ENCODE measurements at regions not wholly inside any gene's neighbourhood (a gene's known extent, or its start where the extent isn't known, plus 50 kb on each side); places are given as distances from the start of the nearest gene placed in this dataset.

DNA sequence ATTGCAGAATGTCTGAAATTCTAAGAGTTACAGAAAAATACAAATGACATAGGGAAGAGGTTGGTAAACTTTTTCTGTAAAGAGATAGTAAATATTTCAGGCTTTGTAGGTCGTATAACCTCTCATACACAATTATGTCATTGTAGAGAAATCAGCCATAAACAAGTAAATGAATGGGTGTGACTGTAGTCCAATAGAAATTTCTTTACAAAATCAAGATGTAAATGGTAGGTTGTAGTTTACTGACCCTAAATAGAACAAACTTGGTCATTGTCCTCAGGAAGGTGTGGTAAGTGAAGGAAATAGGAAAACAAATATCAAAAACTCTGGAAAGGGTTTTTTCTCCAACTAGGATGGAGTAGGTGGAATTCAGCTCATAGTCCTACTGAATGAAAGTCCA is 415.5 kb upstream of the SPHKAP start:
- Mint-ChIP-seq H3K27ac (no peak overlapping the region), H3K9me3 (peaks cover 9% of the 10 kb centered on the region), H3K27me3 (no peaks in the 10 kb centered on the region), H3K36me3 (ENCODE audit: low read depth) (no peaks in the 10 kb centered on the region), H3K4me1 (ENCODE audit: low read depth) (no peaks in the 10 kb centered on the region), H3K4me3 (no peak overlapping the region)
- H3K27me3 ChIP-seq (ENCODE audit: control insufficient read depth in 1 of 2, insufficient read depth in 2 of 2, low read length in 2 of 2), result no peaks in the 10 kb centered on the region
- no peaks in the 10 kb centered on the region for H3K4me1 ChIP-seq (ENCODE audit: insufficient read depth, low read length)
- no peak overlapping the region for H3K4me3 ChIP-seq (ENCODE audit: low read length)
- ChIA-PET POLR2A (no interaction called here), CTCF (no interaction called here)
- H3K27ac ChIP-seq (ENCODE audit: low read depth in 1 of 2, low read length in 2 of 2), result no peak overlapping the region
- intact Hi-C loops (cut with DNase I, micrococcal nuclease), result no loop called here
- no peaks in the 10 kb centered on the region for H3K9me3 ChIP-seq (ENCODE audit: control insufficient read depth in 1 of 2, insufficient read depth in 1 of 2, low read length in 2 of 2)
- TF ChIP-seq, protein P1, sequence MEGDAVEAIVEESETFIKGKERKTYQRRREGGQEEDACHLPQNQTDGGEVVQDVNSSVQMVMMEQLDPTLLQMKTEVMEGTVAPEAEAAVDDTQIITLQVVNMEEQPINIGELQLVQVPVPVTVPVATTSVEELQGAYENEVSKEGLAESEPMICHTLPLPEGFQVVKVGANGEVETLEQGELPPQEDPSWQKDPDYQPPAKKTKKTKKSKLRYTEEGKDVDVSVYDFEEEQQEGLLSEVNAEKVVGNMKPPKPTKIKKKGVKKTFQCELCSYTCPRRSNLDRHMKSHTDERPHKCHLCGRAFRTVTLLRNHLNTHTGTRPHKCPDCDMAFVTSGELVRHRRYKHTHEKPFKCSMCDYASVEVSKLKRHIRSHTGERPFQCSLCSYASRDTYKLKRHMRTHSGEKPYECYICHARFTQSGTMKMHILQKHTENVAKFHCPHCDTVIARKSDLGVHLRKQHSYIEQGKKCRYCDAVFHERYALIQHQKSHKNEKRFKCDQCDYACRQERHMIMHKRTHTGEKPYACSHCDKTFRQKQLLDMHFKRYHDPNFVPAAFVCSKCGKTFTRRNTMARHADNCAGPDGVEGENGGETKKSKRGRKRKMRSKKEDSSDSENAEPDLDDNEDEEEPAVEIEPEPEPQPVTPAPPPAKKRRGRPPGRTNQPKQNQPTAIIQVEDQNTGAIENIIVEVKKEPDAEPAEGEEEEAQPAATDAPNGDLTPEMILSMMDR (IDR thresholded peaks at IDR 0.05), result no peak
- no peaks in the 10 kb centered on the region for H3K36me3 ChIP-seq (ENCODE audit: insufficient read depth, low read length)
- no peak for ATAC-seq (ENCODE audit: poor library complexity)
- no peak for DNase-seq

DNA sequence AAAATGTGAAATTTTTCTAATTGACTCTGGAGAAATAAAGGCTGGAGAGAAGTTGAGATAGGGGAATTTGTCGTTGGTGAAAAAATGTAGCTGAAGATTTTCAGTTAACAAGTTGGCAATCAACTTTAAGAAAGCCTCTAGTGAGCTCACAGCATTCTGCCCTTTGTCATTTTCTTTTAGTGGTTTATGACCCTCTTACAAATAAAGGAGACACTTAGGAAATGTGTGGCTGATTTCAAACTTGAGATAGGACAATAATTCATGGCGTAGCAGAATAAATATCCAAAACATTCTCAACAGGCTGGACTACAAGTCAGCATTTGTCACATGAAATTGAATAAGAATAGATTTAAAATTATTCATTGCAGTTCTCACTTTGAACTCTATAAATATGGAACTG is 412.5 kb upstream of the SPHKAP start:
- Mint-ChIP-seq H3K27me3 (no peaks in the 10 kb centered on the region), H3K4me3 (no peak overlapping the region), H3K4me1 (ENCODE audit: low read depth) (no peaks in the 10 kb centered on the region), H3K27ac (no peak overlapping the region), H3K36me3 (ENCODE audit: low read depth) (no peaks in the 10 kb centered on the region), H3K9me3 (peaks cover 11% of the 10 kb centered on the region)
- POLR2A ChIA-PET, result no interaction called here
- TF ChIP-seq, protein P1 (IDR thresholded peaks at IDR 0.05), result no peak
- H3K9me3 ChIP-seq (ENCODE audit: control insufficient read depth in 1 of 2, insufficient read depth in 1 of 2, low read length in 2 of 2), result no peaks in the 10 kb centered on the region
- no peaks in the 10 kb centered on the region for H3K4me1 ChIP-seq (ENCODE audit: insufficient read depth, low read length)
- CTCF ChIA-PET, result no interaction called here
- H3K27ac ChIP-seq (ENCODE audit: low read depth in 1 of 2, low read length in 2 of 2), result no peak overlapping the region
- no peak for DNase-seq
- no peaks in the 10 kb centered on the region for H3K36me3 ChIP-seq (ENCODE audit: insufficient read depth, low read length)
- no peak overlapping the region for H3K4me3 ChIP-seq (ENCODE audit: low read length)
- no peaks in the 10 kb centered on the region for H3K27me3 ChIP-seq (ENCODE audit: control insufficient read depth in 1 of 2, insufficient read depth in 2 of 2, low read length in 2 of 2)
- intact Hi-C loops (cut with DNase I, micrococcal nuclease), result no loop called here
- no peak for ATAC-seq (ENCODE audit: poor library complexity)

DNA sequence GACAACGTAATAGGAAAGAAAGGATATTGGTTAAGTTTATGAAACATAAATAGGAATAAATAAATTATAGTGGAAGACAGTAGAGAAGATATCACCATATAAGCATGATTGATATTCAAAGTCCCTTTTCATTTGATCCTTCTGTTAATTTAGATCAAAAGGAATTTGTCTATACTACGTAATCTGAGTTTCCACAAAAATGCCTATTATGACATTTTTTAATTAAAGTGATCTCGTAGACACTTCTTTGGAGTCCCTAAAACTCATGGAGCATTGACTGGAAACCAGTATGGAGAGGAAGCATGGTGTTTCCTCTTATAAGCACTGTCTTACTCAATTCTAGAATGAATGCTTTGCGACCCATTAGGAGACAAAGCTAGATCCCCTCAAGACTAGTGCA is 411.4 kb upstream of the SPHKAP start:
- no peaks in the 10 kb centered on the region for H3K36me3 Mint-ChIP-seq (ENCODE audit: low read depth)
- peaks cover 0 to 4% of the 10 kb centered on the region in 2 experiments for H3K9me3 ChIP-seq (ENCODE audit: control insufficient read depth in 1 of 2, insufficient read depth in 1 of 2, low read length in 2 of 2)
- H3K4me3 ChIP-seq (ENCODE audit: low read length), result no peak overlapping the region
- ATAC-seq (ENCODE audit: poor library complexity) (no peak), DNase-seq (no peak)
- no peaks in the 10 kb centered on the region for H3K27me3 Mint-ChIP-seq
- no peaks in the 10 kb centered on the region for H3K4me1 Mint-ChIP-seq (ENCODE audit: low read depth)
- no peaks in the 10 kb centered on the region for H3K36me3 ChIP-seq (ENCODE audit: insufficient read depth, low read length)
- intact Hi-C loops (cut with DNase I, micrococcal nuclease), result no loop called here
- no peaks in the 10 kb centered on the region for H3K4me1 ChIP-seq (ENCODE audit: insufficient read depth, low read length)
- ChIA-PET POLR2A (no interaction called here), CTCF (no interaction called here)
- H3K27ac Mint-ChIP-seq, result no peak overlapping the region
- no peak overlapping the region for H3K27ac ChIP-seq (ENCODE audit: low read depth in 1 of 2, low read length in 2 of 2)
- H3K9me3 Mint-ChIP-seq, result peaks cover 12% of the 10 kb centered on the region
- no peak overlapping the region for H3K4me3 Mint-ChIP-seq
- no peaks in the 10 kb centered on the region for H3K27me3 ChIP-seq (ENCODE audit: control insufficient read depth in 1 of 2, insufficient read depth in 2 of 2, low read length in 2 of 2)
- TF ChIP-seq, protein P1 (IDR thresholded peaks at IDR 0.05), result no peak

Measured in CD4-positive, alpha-beta T cell (primary cell).